GM23248 (cell line): ENCODE measurements at regions not wholly inside any gene's neighbourhood (a gene's known extent, or its start where the extent isn't known, plus 50 kb on each side); places are given as distances from the start of the nearest gene placed in this dataset. TPM values are rescaled to one million over a fixed set of nuclear protein-coding genes. Genes with fewer than 3 reads are reported as not detected.

Experiments
- DNase-seq: peaks from one replicate; pipeline ENCODE4 v3.0.0-alpha.2; 2015
- H2AFZ ChIP-seq: fragments of 200-600 bp; sonication (generic); 2 replicates; pipeline ENCODE4 v1.6.1; 2016; ENCODE audit warnings: antibody characterized with exemption
- H3F3A ChIP-seq: fragments of 200-600 bp; sonication (generic); 2 replicates; pipeline ENCODE4 v1.6.1; 2016; ENCODE audit warnings: mild to moderate bottlenecking, antibody characterized with exemption, mixed run types; ENCODE audit not compliant: insufficient read depth
- H3K27ac ChIP-seq: fragments of 200-600 bp; sonication (generic); 2 replicates; pipeline ENCODE4 v1.5.1; 2016; ENCODE audit warnings: mild to moderate bottlenecking
- H3K27me3 ChIP-seq: fragments of 200-600 bp; sonication (generic); replicated peaks from 2 replicates; pipeline ENCODE4 v1.6.1; 2016; ENCODE audit warnings: mild to moderate bottlenecking; ENCODE audit not compliant: insufficient read depth
- H3K36me3 ChIP-seq: fragments of 200-600 bp; sonication (generic); 2 replicates; pipeline ENCODE4 v1.6.1; 2016; ENCODE audit warnings: low read depth, mild to moderate bottlenecking
- H3K4me1 ChIP-seq: fragments of 200-600 bp; sonication (generic); 2 replicates; pipeline ENCODE4 v1.6.1; 2016; ENCODE audit warnings: mild to moderate bottlenecking; ENCODE audit not compliant: insufficient read depth
- H3K4me2 ChIP-seq: fragments of 200-600 bp; sonication (generic); one replicate; pipeline ENCODE4 v1.6.1; 2016; ENCODE audit warnings: mild to moderate bottlenecking; ENCODE audit not compliant: unreplicated experiment
- H3K4me3 ChIP-seq: fragments of 200-600 bp; sonication (generic); 2 replicates; pipeline ENCODE4 v1.5.1; 2016; ENCODE audit warnings: mild to moderate bottlenecking
- H3K79me2 ChIP-seq: fragments of 200-600 bp; sonication (generic); 2 replicates; pipeline ENCODE4 v1.6.1; 2016; ENCODE audit warnings: mild to moderate bottlenecking; ENCODE audit not compliant: insufficient read depth
- H3K9ac ChIP-seq: fragments of 200-600 bp; sonication (generic); 2 replicates; pipeline ENCODE4 v1.6.1; 2016; ENCODE audit warnings: mild to moderate bottlenecking
- H3K9me2 ChIP-seq: fragments of 200-600 bp; sonication (generic); 2 replicates; pipeline ENCODE4 v1.6.1; 2016; ENCODE audit warnings: mixed run types, mild to moderate bottlenecking, moderate library complexity; ENCODE audit not compliant: insufficient read depth
- H3K9me3 ChIP-seq: fragments of 200-600 bp; sonication (generic); one replicate; pipeline ENCODE4 v1.6.1; 2017; ENCODE audit warnings: low read depth
- H4K20me1 ChIP-seq: fragments of 200-600 bp; sonication (generic); 2 replicates; pipeline ENCODE4 v1.6.0; 2016; ENCODE audit not compliant: insufficient read depth
- EZH2 ChIP-seq: fragments of 200-600 bp; sonication (generic); IDR thresholded peaks from 2 replicates; pipeline ENCODE4 v1.6.1; 2018; ENCODE audit warnings: antibody characterized with exemption, mild to moderate bottlenecking; ENCODE audit not compliant: insufficient read depth, poor library complexity, severe bottlenecking
- EZH2phosphoT487 ChIP-seq: fragments of 200-600 bp; sonication (generic); IDR thresholded peaks from 2 replicates; pipeline ENCODE4 v1.6.1; 2018; ENCODE audit warnings: antibody characterized with exemption, moderate library complexity, mild to moderate bottlenecking, low read depth; ENCODE audit not compliant: insufficient read depth
- WGBS, 2 experiments: methylation state at CpG; one replicate each; pipeline ENCODE4 v1.1.6; 2015 to 2017; ENCODE audit warnings: low lambda C conversion rate in 2 of 2, low coverage in 1 of 2; ENCODE audit errors: missing lambda C conversion rate in 2 of 2; 5-methylcytosine and 5-hydroxymethylcytosine counted together
- in situ Hi-C: fragments of 300-500 bp; cut with MboI; formaldehyde crosslinking; loops from 2 replicates; pipeline ENCODE4 v1.15.0; 2020
- small RNA-seq: library from RNA; depleted of rRNA; stranded (forward); fragments of <200 nt; gene quantifications from one replicate; pipeline ENCODE3, GENCODE V24; 2014; ENCODE audit warnings: low read depth, low replicate concordance

DNA sequence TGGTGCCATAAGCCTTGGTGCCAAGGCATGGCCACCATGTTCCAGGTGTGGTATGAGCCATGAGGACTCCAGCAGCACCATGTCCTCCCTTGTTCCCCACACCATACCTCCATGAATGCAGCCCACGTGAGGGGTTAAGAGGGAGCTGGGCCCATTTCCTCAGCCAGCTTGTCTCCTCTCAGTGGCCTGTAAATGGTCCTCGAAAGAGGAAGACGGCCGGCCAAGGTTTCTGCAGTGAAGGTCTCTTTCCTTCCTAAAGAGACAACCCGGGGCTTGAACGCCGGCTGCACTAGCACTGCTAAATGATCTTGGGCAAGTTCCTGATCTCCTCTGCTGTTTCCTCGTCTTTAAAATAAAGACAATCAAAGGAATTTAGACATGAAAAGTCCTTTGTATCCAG, 154.0 kb downstream of the BMP7 start:
- Histone ChIP-seq H3K4me1 (no peaks in the 10 kb centered on the region), H4K20me1 (no peaks in the 10 kb centered on the region), H3K9ac (no peak overlapping the region), H3K27me3 (peaks cover 31% of the 10 kb centered on the region), H3K4me2 (no peak overlapping the region), H3K27ac (no peak overlapping the region), H3K9me2 (no peaks in the 10 kb centered on the region), H3K4me3 (no peak overlapping the region), H3F3A (no peaks in the 10 kb centered on the region), H2AFZ (no peak overlapping the region), H3K36me3 (no peaks in the 10 kb centered on the region), H3K9me3 (no peaks in the 10 kb centered on the region), H3K79me2 (no peaks in the 10 kb centered on the region)
- in situ Hi-C loops = no loop called here
- no peak for TF ChIP-seq EZH2
- TF ChIP-seq EZH2phosphoT487 = no peak
- WGBS, 2 experiments = 55 to 69% methylated on average over 8 of the region's 8 CpGs
- no peak for DNase-seq

DNA sequence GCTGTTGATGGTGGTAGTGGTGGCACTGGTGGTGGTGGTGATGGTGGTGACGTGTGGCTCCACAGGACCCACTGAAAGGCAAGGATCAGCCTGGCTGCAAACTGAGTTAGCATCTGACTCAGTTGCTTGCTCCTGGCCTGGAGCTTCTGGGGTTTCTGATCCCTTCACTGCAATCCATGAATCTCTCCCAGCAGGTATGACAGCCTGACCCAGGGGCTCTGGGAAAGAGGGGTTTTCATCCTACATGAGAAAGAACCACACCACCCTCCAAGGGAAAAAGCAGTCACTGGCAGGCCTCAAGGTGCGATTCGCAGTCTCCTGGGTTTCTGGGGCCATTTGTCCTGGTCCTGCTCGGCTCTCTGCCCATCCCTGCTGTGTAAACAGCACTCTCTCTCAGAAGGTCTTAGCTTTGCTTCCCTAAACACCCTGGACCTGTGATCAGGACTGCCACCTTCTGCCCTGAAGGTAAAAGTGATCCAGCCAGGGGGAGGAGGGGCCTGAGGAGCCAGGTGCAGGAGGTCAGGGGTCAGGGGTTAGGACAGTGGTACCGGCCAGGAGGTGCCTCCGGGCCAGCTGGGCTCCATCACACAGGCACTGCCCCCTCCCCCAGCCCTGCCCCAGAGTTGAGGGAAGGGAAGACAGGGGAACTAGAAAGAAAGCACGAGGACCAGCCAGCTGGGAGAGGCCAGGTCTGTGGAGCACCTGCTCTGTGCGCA, 152.0 kb downstream of the BMP7 start:
- Histone ChIP-seq H3K36me3 (no peaks in the 10 kb centered on the region), H3K4me3 (no peak overlapping the region), H3K79me2 (no peaks in the 10 kb centered on the region), H3K27ac (no peak overlapping the region), H3K9ac (no peak overlapping the region), H3K4me1 (no peaks in the 10 kb centered on the region), H2AFZ (no peak overlapping the region), H3K9me3 (no peaks in the 10 kb centered on the region), H4K20me1 (no peaks in the 10 kb centered on the region), H3K27me3 (peaks cover 14% of the 10 kb centered on the region), H3K4me2 (no peak overlapping the region), H3K9me2 (no peaks in the 10 kb centered on the region), H3F3A (no peaks in the 10 kb centered on the region)
- 52 to 54% methylated on average over 7 to 8 of the region's 8 CpGs for WGBS, 2 experiments
- TF ChIP-seq EZH2 (no peak), EZH2phosphoT487 (no peak)
- in situ Hi-C loops = no loop called here
- DNase-seq = no peak

DNA sequence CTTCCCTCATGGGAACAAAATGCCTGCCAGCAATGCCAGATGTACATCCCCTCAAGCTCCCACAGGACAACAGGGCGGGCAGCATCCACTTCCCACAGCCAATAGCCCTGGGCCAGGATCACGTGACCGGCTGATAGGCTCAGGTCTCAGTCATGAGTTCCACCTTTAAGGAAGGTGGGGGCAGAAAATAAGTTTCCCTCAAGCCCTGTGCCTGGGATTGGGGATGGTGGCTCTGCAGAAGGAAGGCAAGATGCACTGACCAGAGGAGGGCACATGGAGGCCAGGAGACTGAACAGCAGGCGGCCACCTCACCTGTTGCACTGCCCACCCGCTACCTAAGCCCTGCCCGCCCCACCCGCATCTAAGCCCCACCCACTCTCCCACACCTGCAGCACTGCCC, 149.1 kb downstream of the BMP7 start:
- WGBS, 2 experiments = 71 to 84% methylated on average over 3 to 7 of the region's 7 CpGs
- H4K20me1 ChIP-seq = no peaks in the 10 kb centered on the region
- H3K9ac ChIP-seq = no peak overlapping the region
- H3K4me3 ChIP-seq = no peak overlapping the region
- H3K27ac ChIP-seq = no peak overlapping the region
- H3K4me1 ChIP-seq = no peaks in the 10 kb centered on the region
- H3K9me2 ChIP-seq = no peaks in the 10 kb centered on the region
- H3K79me2 ChIP-seq = no peaks in the 10 kb centered on the region
- H3K27me3 ChIP-seq = peaks cover 3% of the 10 kb centered on the region
- no peak for DNase-seq
- TF ChIP-seq EZH2phosphoT487 (no peak), EZH2 (no peak)
- H3K36me3 ChIP-seq = no peaks in the 10 kb centered on the region
- in situ Hi-C loops = no loop called here
- no peaks in the 10 kb centered on the region for H3F3A ChIP-seq
- H2AFZ ChIP-seq = no peak overlapping the region
- no peak overlapping the region for H3K4me2 ChIP-seq
- H3K9me3 ChIP-seq = no peaks in the 10 kb centered on the region

DNA sequence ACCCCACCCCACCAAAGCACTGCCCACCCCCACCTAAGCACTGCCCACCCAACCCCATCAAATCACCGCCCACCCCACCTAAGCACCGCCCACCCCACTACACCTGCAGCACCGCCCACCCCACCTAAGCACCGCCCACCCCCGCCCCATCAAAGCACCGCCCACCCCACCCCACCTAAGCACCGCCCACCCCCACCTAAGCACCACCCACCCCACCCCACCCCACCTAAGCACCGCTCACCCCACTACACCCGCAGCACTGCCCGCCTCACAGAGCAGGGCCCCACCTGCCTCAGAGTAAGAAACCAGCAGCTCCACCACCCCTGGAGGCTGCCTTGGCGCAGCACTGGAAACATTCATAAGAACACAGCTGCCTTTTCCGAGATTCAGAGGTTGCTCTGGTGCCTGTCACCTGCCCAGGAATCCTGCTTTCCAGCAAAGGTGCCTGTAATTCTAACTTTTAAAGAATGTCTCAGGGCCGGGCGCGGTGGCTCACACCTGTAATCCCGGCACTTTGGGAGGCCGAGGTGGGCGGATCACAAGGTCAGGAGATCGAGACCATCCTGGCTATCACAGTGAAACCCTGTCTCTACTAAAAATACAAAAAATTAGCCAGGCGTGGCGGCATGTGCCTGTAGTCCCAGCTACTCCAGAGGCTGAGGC, 148.2 kb downstream of the BMP7 start:
- DNase-seq = no peak
- 88 to 96% methylated on average over 14 to 21 of the region's 21 CpGs for WGBS, 2 experiments
- Histone ChIP-seq H3K79me2 (no peaks in the 10 kb centered on the region), H3K4me1 (no peaks in the 10 kb centered on the region), H4K20me1 (no peaks in the 10 kb centered on the region), H3K27me3 (peaks cover 12% of the 10 kb centered on the region), H3K27ac (no peak overlapping the region), H3F3A (no peaks in the 10 kb centered on the region), H3K36me3 (no peaks in the 10 kb centered on the region), H3K9me3 (no peaks in the 10 kb centered on the region), H3K4me2 (no peak overlapping the region), H3K4me3 (no peak overlapping the region), H3K9me2 (no peaks in the 10 kb centered on the region), H2AFZ (no peak overlapping the region), H3K9ac (no peak overlapping the region)
- in situ Hi-C loops = no loop called here
- no peak for TF ChIP-seq EZH2
- TF ChIP-seq EZH2phosphoT487 = no peak

Small RNA genes lying in the stretch of these regions (small RNA-seq; reads per million reads assigned to genes)
- gene RNU6-929P = not detected
